HL-60 (cell line): ENCODE measurements at regions not wholly inside any gene's neighbourhood (a gene's known extent, or its start where the extent isn't known, plus 50 kb on each side); places are given as distances from the start of the nearest gene placed in this dataset.

ENCODE experiments used
- DNase-seq, 2 experiments: peaks; one replicate each; pipeline ENCODE4 v3.0.0-alpha.2; 2010 to 2020; ENCODE audit warnings: low read depth in 1 of 2, low spot score in 1 of 2
- H3K27ac ChIP-seq: fragments of 250-450 bp; sonication (Bioruptor Pico); replicated peaks from 2 replicates; pipeline ENCODE4 v1.5.1; 2020; ENCODE audit warnings: mild to moderate bottlenecking, moderate library complexity
- H3K27me3 ChIP-seq: fragments of 250-450 bp; sonication (Bioruptor Pico); 2 replicates; pipeline ENCODE4 v1.5.1; 2021; ENCODE audit warnings: mild to moderate bottlenecking, moderate library complexity; ENCODE audit not compliant: insufficient read depth, poor library complexity, severe bottlenecking
- H3K4me3 ChIP-seq: replicated peaks from 2 replicates; pipeline ENCODE4 v1.5.1; 2011; ENCODE audit warnings: mild to moderate bottlenecking, control low read depth, low read length; ENCODE audit not compliant: insufficient read depth
- CTCF ChIP-seq: IDR thresholded peaks from one replicate; pipeline ENCODE4 v1.5.1; 2011; ENCODE audit warnings: low read length, control low read depth, inconsistent platforms; ENCODE audit not compliant: insufficient read depth
- GABPA ChIP-seq: IDR thresholded peaks from 2 replicates; pipeline ENCODE4 v1.6.1; 2012; ENCODE audit warnings: low read depth
- POLR2AphosphoS5 ChIP-seq: IDR thresholded peaks from 2 replicates; pipeline ENCODE4 v1.6.1; 2012; ENCODE audit warnings: low read depth
- REST ChIP-seq: IDR thresholded peaks from 2 replicates; pipeline ENCODE4 v1.6.1; 2012; ENCODE audit warnings: low read depth; ENCODE audit not compliant: insufficient replicate concordance
- SPI1 ChIP-seq: IDR thresholded peaks from 2 replicates; pipeline ENCODE4 v1.6.1; 2012; ENCODE audit warnings: low read depth, mild to moderate bottlenecking, borderline replicate concordance

GRCh38 chr11:10358696-10359095 is 53.8 kb downstream of the ADM start:
- TF ChIP-seq CTCF (no peak), REST (no peak), POLR2AphosphoS5 (no peak), GABPA (no peak), SPI1 (no peak)
- Histone ChIP-seq H3K27me3 (no peaks in the 10 kb centered on the region), H3K27ac (no peak overlapping the region), H3K4me3 (no peak overlapping the region)
- DNase-seq, result no peak

- DNase-seq, result no peak
- no peak for TF ChIP-seq GABPA
- no peak for TF ChIP-seq CTCF
- TF ChIP-seq SPI1, result no peak
- TF ChIP-seq POLR2AphosphoS5, result no peak
- no peak for TF ChIP-seq REST
- Histone ChIP-seq H3K4me3 (no peak overlapping the region), H3K27me3 (no peaks in the 10 kb centered on the region), H3K27ac (no peak overlapping the region)
Observed at GRCh38 chr11:10359171-10359570, 54.3 kb downstream of the ADM start.

GRCh38 chr11:10360835-10361234 is 56.0 kb downstream of the ADM start:
- no peak for DNase-seq
- no peak for TF ChIP-seq CTCF
- no peak for TF ChIP-seq POLR2AphosphoS5
- no peak for TF ChIP-seq GABPA
- TF ChIP-seq REST, result no peak
- TF ChIP-seq SPI1, result no peak

More at GRCh38 chr11:10360835-10361234, 56.0 kb downstream of the ADM start:
- H3K27ac ChIP-seq, result no peak overlapping the region
- H3K4me3 ChIP-seq, result no peak overlapping the region
- H3K27me3 ChIP-seq, result no peaks in the 10 kb centered on the region
